HEK293 (cell line): ENCODE measurements at regions not wholly inside any gene's neighbourhood (a gene's known extent, or its start where the extent isn't known, plus 50 kb on each side); places are given as distances from the start of the nearest gene placed in this dataset.

Experiments
- PATZ1 ChIP-seq: fragments of 450-650 bp; formaldehyde crosslinking; IDR thresholded peaks from 2 replicates; pipeline ENCODE4 v1.5.1; 2016; ENCODE audit warnings: missing biosample characterization, missing genetic modification characterization
- ZNF10 ChIP-seq: fragments of 450-650 bp; formaldehyde crosslinking; IDR thresholded peaks from 2 replicates; pipeline ENCODE4 v1.5.1; 2017; ENCODE audit warnings: missing biosample characterization, missing genetic modification characterization

- TF ChIP-seq PATZ1 (tag by site-specific recombination) (no peak), ZNF10 (tag by site-specific recombination) (no peak)
Observed at GRCh38 chr2:57918126-57918525, 128.5 kb upstream of the VRK2 start.
